NOMO-1 treated with DMSO at 0.1 percent for 48 hours (cell line): ENCODE measurements at regions not wholly inside any gene's neighbourhood (a gene's known extent, or its start where the extent isn't known, plus 50 kb on each side); places are given as distances from the start of the nearest gene placed in this dataset.

Experiments used
- DNase-seq: peaks from one replicate; lab custom pipeline; 2025; ENCODE audit not compliant: unreplicated experiment; lab: John Stamatoyannopoulos, UW

GRCh38 chr20:48257833-48258232, 472.6 kb upstream of the SULF2 start:
- no peak for DNase-seq

GRCh38 chr20:48247961-48248360, 462.7 kb upstream of the SULF2 start:
- no peak for DNase-seq

- no peak for DNase-seq
Observed at GRCh38 chr20:48246061-48246790, 460.9 kb upstream of the SULF2 start.

GRCh38 chr20:48242623-48243022, 457.3 kb upstream of the SULF2 start:
- DNase-seq = no peak

GRCh38 chr20:48241482-48241881, 456.2 kb upstream of the SULF2 start:
- DNase-seq = no peak

GRCh38 chr20:48238781-48239180, 453.5 kb upstream of the SULF2 start:
- DNase-seq = no peak

GRCh38 chr20:48238326-48238725, 453.0 kb upstream of the SULF2 start:
- DNase-seq = no peak

GRCh38 chr20:48236000-48236970, 451.0 kb upstream of the SULF2 start:
- no peak for DNase-seq

- no peak for DNase-seq
Observed at GRCh38 chr20:48234951-48235350, 449.7 kb upstream of the SULF2 start.

GRCh38 chr20:48231253-48231930, 446.1 kb upstream of the SULF2 start:
- no peak for DNase-seq

- no peak for DNase-seq
Observed at GRCh38 chr20:48230216-48230615, 444.9 kb upstream of the SULF2 start.

GRCh38 chr20:48227381-48227780, 442.1 kb upstream of the SULF2 start:
- no peak for DNase-seq

GRCh38 chr20:48226642-48227041, 441.4 kb upstream of the SULF2 start:
- no peak for DNase-seq

- no peak for DNase-seq
Observed at GRCh38 chr20:48224533-48225050, 439.3 kb upstream of the SULF2 start.

GRCh38 chr20:48223715-48224114, 438.4 kb upstream of the SULF2 start:
- DNase-seq = no peak

- DNase-seq = no peak
Observed at GRCh38 chr20:48222595-48223180, 437.4 kb upstream of the SULF2 start.

- no peak for DNase-seq
Observed at GRCh38 chr20:48220033-48220633, 434.9 kb upstream of the SULF2 start.

- DNase-seq = no peak
Observed at GRCh38 chr20:48219306-48219705, 434.0 kb upstream of the SULF2 start.

- DNase-seq = no peak
Observed at GRCh38 chr20:48217190-48217589, 431.9 kb upstream of the SULF2 start.

GRCh38 chr20:48215536-48215935, 430.3 kb upstream of the SULF2 start:
- DNase-seq = no peak

GRCh38 chr20:48214601-48215000, 429.3 kb upstream of the SULF2 start:
- DNase-seq = no peak
